ENCODE measurements at regions not wholly inside any gene's neighbourhood (a gene's known extent, or its start where the extent isn't known, plus 50 kb on each side); places are given as distances from the start of the nearest gene placed in this dataset.
A peak's percentile ranks its signal among the peaks of the same experiment; 100 is the strongest.

- TF ChIP-seq ZBTB7A (CRISPR knock-in tag; IDR thresholded peaks at IDR 0.05), result no peak
- TF ChIP-seq UBTF (CRISPR knock-in tag; IDR thresholded peaks at IDR 0.05), result no peak; the same call in 1 of the 2 replicates
- TF ChIP-seq ZNF264 (CRISPR knock-in tag; IDR thresholded peaks at IDR 0.05), result no peak
- no peak for TF ChIP-seq ZMYM3 (CRISPR knock-in tag; IDR thresholded peaks at IDR 0.05)
- TF ChIP-seq ZBTB43 (CRISPR knock-in tag; conservative IDR thresholded peaks at IDR 0.05), result no peak
- no peak for TF ChIP-seq MBNL3 (CRISPR knock-in tag; conservative IDR thresholded peaks at IDR 0.05)
- peak; percentile 84 for TF ChIP-seq FOXP4 (CRISPR knock-in tag; IDR thresholded peaks at IDR 0.05)
- peak; percentile 74; the same call in 1 of the 2 replicates for TF ChIP-seq NFKBIZ (CRISPR knock-in tag; IDR thresholded peaks at IDR 0.05)
- TF ChIP-seq PRPF4 (IDR thresholded peaks at IDR 0.05; ENCODE audit: low read depth, low read length, poor library complexity, severe bottlenecking), result no peak
- 0 out of 2 replicates have a peak, but pooled peaks have one; percentile 61 for TF ChIP-seq BRCA1 (CRISPR knock-in tag; IDR thresholded peaks at IDR 0.05)
- peak; percentile 25; the same call in 1 of the 2 replicates for TF ChIP-seq SSRP1 (CRISPR knock-in tag; IDR thresholded peaks at IDR 0.05)
- TF ChIP-seq YEATS2 (CRISPR knock-in tag; IDR thresholded peaks at IDR 0.05; ENCODE audit: borderline replicate concordance), result no peak
- TF ChIP-seq ZNF432 (CRISPR knock-in tag; IDR thresholded peaks at IDR 0.05; ENCODE audit: borderline replicate concordance), result no peak
- TF ChIP-seq TFE3 (CRISPR knock-in tag; IDR thresholded peaks at IDR 0.05), result peak; percentile 98
- no peak for TF ChIP-seq NR3C1 (CRISPR knock-in tag; IDR thresholded peaks at IDR 0.05)
- TF ChIP-seq ZNF225 (CRISPR knock-in tag; IDR thresholded peaks at IDR 0.05), result no peak
- TF ChIP-seq THAP11 (CRISPR knock-in tag; IDR thresholded peaks at IDR 0.05), result 0 out of 2 replicates have a peak, but pooled peaks have one; percentile 26
- TF ChIP-seq ZNF563 (CRISPR knock-in tag; IDR thresholded peaks at IDR 0.05), result no peak
- TF ChIP-seq ZNF562 (CRISPR knock-in tag; IDR thresholded peaks at IDR 0.05; ENCODE audit: borderline replicate concordance), result no peak
- no peak for TF ChIP-seq ZNF496 (CRISPR knock-in tag; IDR thresholded peaks at IDR 0.05; ENCODE audit: insufficient replicate concordance)
- TF ChIP-seq YY1 (IDR thresholded peaks at IDR 0.05; ENCODE audit: insufficient read depth, insufficient replicate concordance, low read depth, low read length), result no peak
- peak; percentile 29; the same call in 1 of the 2 replicates for TF ChIP-seq RCOR2 (CRISPR knock-in tag; IDR thresholded peaks at IDR 0.05)
- TF ChIP-seq ONECUT2 (CRISPR knock-in tag; IDR thresholded peaks at IDR 0.05), result no peak
- TF ChIP-seq SMAD1 (CRISPR knock-in tag; IDR thresholded peaks at IDR 0.05; ENCODE audit: borderline replicate concordance, low read depth), result no peak
Observed at GRCh38 chr9:708551-709432, 132.7 kb upstream of the DMRT1 start (continued).

Data from HepG2 (cell line).